VCaP (cell line): ENCODE measurements at regions not wholly inside any gene's neighbourhood (a gene's known extent, or its start where the extent isn't known, plus 50 kb on each side); places are given as distances from the start of the nearest gene placed in this dataset.

Experiments used
- H3K27ac ChIP-seq: fragments of 450-650 bp; 2 replicates; pipeline ENCODE4 v1.5.1; 2017
- CTCF ChIP-seq: fragments of 450-650 bp; conservative IDR thresholded peaks from 2 replicates; pipeline ENCODE4 v1.5.1; 2017; ENCODE audit warnings: mild to moderate bottlenecking, moderate library complexity

GRCh38 chr10:88127269-88127668, 263.8 kb downstream of the PTEN start:
- no peak overlapping the region for H3K27ac ChIP-seq
- no peak for TF ChIP-seq CTCF

GRCh38 chr10:88127766-88128165, 264.3 kb downstream of the PTEN start:
- H3K27ac ChIP-seq = no peak overlapping the region
- TF ChIP-seq CTCF = no peak

- no peak for TF ChIP-seq CTCF
These were observed 265.6 kb downstream of the PTEN start for GRCh38 chr10:88129013-88129412.

GRCh38 chr10:88130912-88131311, 267.5 kb downstream of the PTEN start:
- no peak for TF ChIP-seq CTCF
- H3K27ac ChIP-seq = peak overlapping the region; percentile 89

More at GRCh38 chr10:88129013-88129412, 265.6 kb downstream of the PTEN start:
- no peak overlapping the region for H3K27ac ChIP-seq

DNA sequence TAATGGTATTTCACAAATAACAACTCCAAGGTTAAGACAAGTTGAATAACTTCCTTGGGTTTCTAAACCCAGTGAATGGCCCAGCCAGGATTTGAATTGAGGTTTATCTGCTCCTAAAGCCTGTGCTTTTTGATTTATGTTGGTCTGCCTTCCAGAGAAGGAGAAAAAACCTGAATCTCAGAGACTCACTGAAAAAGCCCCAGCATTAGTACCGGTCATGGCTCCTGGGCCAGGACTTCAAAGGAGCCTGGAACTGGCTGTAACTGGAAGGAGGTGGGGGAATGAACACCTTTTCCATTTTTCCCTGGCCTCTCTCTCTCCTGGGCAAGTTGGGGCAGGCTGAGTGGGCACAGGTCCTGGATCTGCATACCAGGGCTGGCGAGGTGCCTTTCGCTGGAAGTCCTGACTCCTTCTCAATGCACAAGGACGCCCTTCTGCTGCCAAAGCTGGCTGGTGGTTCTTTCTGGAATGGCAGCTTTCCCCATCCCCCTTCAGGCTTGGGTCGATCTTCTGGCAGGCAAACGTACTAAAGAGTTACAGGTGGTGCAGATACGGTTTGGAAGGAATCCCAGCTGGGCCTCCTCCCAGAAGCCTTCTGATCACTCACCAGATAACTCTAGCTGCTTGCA, 268.2 kb downstream of the PTEN start:
- H3K27ac ChIP-seq = peak overlapping the region; percentile 89
- peak; percentile 56 for TF ChIP-seq CTCF

- no peak for TF ChIP-seq CTCF
- H3K27ac ChIP-seq = peak overlapping the region; percentile 27; the same call in 1 of the 2 replicates
These were observed 273.3 kb downstream of the PTEN start for GRCh38 chr10:88136712-88137111.

GRCh38 chr10:88138319-88138848, 275.0 kb downstream of the PTEN start:
- no peak for TF ChIP-seq CTCF

More at GRCh38 chr10:88138319-88138848, 275.0 kb downstream of the PTEN start:
- H3K27ac ChIP-seq = no peak overlapping the region
